ENCODE measurements at regions not wholly inside any gene's neighbourhood (a gene's known extent, or its start where the extent isn't known, plus 50 kb on each side); places are given as distances from the start of the nearest gene placed in this dataset.

DNA sequence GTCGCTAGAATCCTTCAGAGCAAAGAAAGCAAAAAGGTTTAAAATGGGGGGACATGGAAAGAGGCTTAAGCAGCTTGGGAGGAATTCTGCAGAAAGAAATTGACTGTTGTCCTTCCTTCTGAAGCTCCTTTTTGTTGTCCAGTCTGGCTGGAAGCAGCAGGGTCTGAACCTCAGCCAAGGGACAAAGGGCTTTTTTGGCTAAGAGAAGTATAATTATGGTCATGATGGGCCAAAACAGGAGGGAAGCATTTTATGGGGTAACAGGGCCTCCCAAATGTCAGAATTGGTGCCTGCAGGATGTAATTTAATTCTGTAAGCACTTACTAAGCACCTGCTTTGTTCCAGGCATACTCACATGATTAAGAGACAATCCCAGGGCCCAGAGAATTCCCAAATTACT lies 74.2 kb upstream of the CPEB2 start:
- no TSS peak for BruUV-seq (replicated peaks)

DNA sequence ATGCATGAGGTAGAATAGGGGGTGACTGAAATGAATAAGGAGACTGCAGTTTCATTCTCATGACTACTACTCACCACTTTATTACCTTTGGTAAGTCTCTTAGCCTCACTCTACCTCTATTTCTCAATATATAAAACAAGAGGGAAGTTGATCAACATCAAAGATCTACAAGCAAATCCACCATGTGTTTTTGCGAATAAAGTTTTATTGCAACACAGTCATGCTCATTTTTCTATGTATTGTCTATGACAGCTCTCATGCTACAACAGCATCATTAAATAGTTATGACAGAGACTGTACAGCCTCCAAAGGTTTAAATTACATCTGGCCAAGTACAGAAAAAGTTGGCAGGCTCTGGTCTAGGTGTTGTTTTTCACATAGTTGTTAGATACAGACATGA lies 72.6 kb upstream of the CPEB2 start:
- H3F3A ChIP-seq (ENCODE audit: insufficient read depth, low read depth) = peaks cover 11% of the 10 kb centered on the region; the same call in 1 of the 2 replicates
- intact Hi-C loops (cut with micrococcal nuclease; ENCODE audit: unreplicated experiment) = no loop called here
- TF ChIP-seq, protein P1, sequence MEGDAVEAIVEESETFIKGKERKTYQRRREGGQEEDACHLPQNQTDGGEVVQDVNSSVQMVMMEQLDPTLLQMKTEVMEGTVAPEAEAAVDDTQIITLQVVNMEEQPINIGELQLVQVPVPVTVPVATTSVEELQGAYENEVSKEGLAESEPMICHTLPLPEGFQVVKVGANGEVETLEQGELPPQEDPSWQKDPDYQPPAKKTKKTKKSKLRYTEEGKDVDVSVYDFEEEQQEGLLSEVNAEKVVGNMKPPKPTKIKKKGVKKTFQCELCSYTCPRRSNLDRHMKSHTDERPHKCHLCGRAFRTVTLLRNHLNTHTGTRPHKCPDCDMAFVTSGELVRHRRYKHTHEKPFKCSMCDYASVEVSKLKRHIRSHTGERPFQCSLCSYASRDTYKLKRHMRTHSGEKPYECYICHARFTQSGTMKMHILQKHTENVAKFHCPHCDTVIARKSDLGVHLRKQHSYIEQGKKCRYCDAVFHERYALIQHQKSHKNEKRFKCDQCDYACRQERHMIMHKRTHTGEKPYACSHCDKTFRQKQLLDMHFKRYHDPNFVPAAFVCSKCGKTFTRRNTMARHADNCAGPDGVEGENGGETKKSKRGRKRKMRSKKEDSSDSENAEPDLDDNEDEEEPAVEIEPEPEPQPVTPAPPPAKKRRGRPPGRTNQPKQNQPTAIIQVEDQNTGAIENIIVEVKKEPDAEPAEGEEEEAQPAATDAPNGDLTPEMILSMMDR (conservative IDR thresholded peaks at IDR 0.05) = no peak
- TF ChIP-seq EZH2 (IDR thresholded peaks at IDR 0.05; ENCODE audit: low read depth) = no peak
- H4K20me1 ChIP-seq (ENCODE audit: insufficient read depth) = no peaks in the 10 kb centered on the region
- H3K9me2 ChIP-seq (ENCODE audit: insufficient read depth) = no peaks in the 10 kb centered on the region
- no peaks in the 10 kb centered on the region for H3K9me3 ChIP-seq (ENCODE audit: insufficient read depth, low read depth)
- no peak overlapping the region for H3K4me3 ChIP-seq
- no peaks in the 10 kb centered on the region for H3K27me3 ChIP-seq (ENCODE audit: insufficient read depth, low read depth)
- no TSS peak for BruUV-seq (replicated peaks)
- peaks cover 13% of the 10 kb centered on the region for H3K4me1 ChIP-seq (replicated peaks; ENCODE audit: insufficient read depth)
- H3K27ac ChIP-seq = no peak overlapping the region
- no peak overlapping the region for H3K4me2 ChIP-seq
- ChIA-PET CTCF (no interaction called here), POLR2A (ENCODE audit: unreplicated experiment) (no interaction called here)
- no peak for DNase-seq
- no peaks in the 10 kb centered on the region for H3K36me3 ChIP-seq (ENCODE audit: low read depth)
- no peak overlapping the region for H2AFZ ChIP-seq
- no peaks in the 10 kb centered on the region for H3K79me2 ChIP-seq (ENCODE audit: low read depth)

More for the DNA sequence above, 74.2 kb upstream of the CPEB2 start:
- no peaks in the 10 kb centered on the region for H3K9me3 ChIP-seq (ENCODE audit: insufficient read depth, low read depth)
- intact Hi-C loops (cut with micrococcal nuclease; ENCODE audit: unreplicated experiment) = no loop called here
- no peaks in the 10 kb centered on the region for H3K79me2 ChIP-seq (ENCODE audit: low read depth)
- H4K20me1 ChIP-seq (ENCODE audit: insufficient read depth) = no peaks in the 10 kb centered on the region
- H3K27ac ChIP-seq = no peak overlapping the region
- H3K27me3 ChIP-seq (ENCODE audit: insufficient read depth, low read depth) = no peaks in the 10 kb centered on the region
- no peak overlapping the region for H3K4me3 ChIP-seq
- peaks cover 12% of the 10 kb centered on the region; the same call in 1 of the 2 replicates for H3F3A ChIP-seq (ENCODE audit: insufficient read depth, low read depth)
- no peak overlapping the region for H2AFZ ChIP-seq
- no peak for DNase-seq
- H3K36me3 ChIP-seq (ENCODE audit: low read depth) = no peaks in the 10 kb centered on the region
- ChIA-PET POLR2A (ENCODE audit: unreplicated experiment) (no interaction called here), CTCF (no interaction called here)
- H3K4me2 ChIP-seq = no peak overlapping the region
- TF ChIP-seq EZH2 (IDR thresholded peaks at IDR 0.05; ENCODE audit: low read depth) = no peak
- TF ChIP-seq, protein P1 (conservative IDR thresholded peaks at IDR 0.05) = no peak
- H3K4me1 ChIP-seq (replicated peaks; ENCODE audit: insufficient read depth) = peaks cover 18% of the 10 kb centered on the region
- H3K9me2 ChIP-seq (ENCODE audit: insufficient read depth) = no peaks in the 10 kb centered on the region

DNA sequence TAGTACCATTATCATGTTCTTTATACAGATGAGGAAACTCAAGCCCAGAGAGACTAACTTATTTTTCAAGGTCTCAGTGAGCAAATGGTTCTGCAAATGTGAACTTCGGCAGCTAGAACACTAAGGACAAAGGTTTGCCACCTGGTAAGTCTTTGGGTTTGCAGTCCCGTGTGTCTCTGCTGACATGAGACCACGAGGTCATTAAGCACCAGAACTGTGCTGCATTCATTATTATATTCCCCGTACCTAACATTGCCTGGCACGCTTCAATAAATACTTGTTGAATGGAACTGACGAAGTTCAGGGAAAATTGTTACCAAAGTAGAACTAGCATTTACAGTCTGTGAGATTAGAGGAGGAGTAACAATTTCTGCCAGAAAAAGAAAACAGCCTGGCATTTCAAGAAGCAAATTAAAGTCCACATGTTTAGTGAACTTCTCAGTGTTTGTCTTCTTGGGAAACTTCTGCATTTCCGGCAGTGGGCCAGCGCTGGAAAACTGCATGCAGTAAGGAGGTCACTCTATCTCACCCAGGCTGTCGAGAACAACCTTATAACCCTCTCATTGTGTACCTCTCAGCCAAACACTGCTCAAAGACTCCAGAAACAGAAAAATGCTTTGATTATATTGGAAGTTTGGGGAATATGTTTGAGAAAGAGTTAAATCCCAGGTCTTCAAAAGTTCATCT lies 67.4 kb upstream of the CPEB2 start:
- intact Hi-C loops (cut with micrococcal nuclease; ENCODE audit: unreplicated experiment) = no loop called here
- POLR2A ChIA-PET (ENCODE audit: unreplicated experiment) = no interaction called here
- H2AFZ ChIP-seq = no peak overlapping the region
- no peak for DNase-seq
- no peaks in the 10 kb centered on the region for H3F3A ChIP-seq (ENCODE audit: insufficient read depth, low read depth)
- H3K4me2 ChIP-seq = no peak overlapping the region
- no peaks in the 10 kb centered on the region for H3K9me3 ChIP-seq (ENCODE audit: insufficient read depth, low read depth)
- H3K27me3 ChIP-seq (ENCODE audit: insufficient read depth, low read depth) = no peaks in the 10 kb centered on the region
- no peaks in the 10 kb centered on the region for H4K20me1 ChIP-seq (ENCODE audit: insufficient read depth)
- TF ChIP-seq, protein P1 (conservative IDR thresholded peaks at IDR 0.05) = no peak
- TF ChIP-seq EZH2 (IDR thresholded peaks at IDR 0.05; ENCODE audit: low read depth) = no peak
- no peak overlapping the region for H3K4me3 ChIP-seq
- no peaks in the 10 kb centered on the region for H3K79me2 ChIP-seq (ENCODE audit: low read depth)
- H3K4me1 ChIP-seq (replicated peaks; ENCODE audit: insufficient read depth) = no peaks in the 10 kb centered on the region
- H3K36me3 ChIP-seq (ENCODE audit: low read depth) = no peaks in the 10 kb centered on the region
- CTCF ChIA-PET = no interaction called here
- BruUV-seq (replicated peaks) = no TSS peak
- H3K27ac ChIP-seq = no peak overlapping the region
- no peaks in the 10 kb centered on the region for H3K9me2 ChIP-seq (ENCODE audit: insufficient read depth)
